Type B pancreatic cell (in vitro differentiated cells): ENCODE measurements at regions not wholly inside any gene's neighbourhood (a gene's known extent, or its start where the extent isn't known, plus 50 kb on each side); places are given as distances from the start of the nearest gene placed in this dataset.

Experiments used
- DNase-seq: peaks from one replicate; pipeline ENCODE4 v3.0.0; 2021; ENCODE audit warnings: mixed read lengths; ENCODE audit not compliant: unreplicated experiment; ENCODE audit errors: extremely low spot score
- H3K27ac Mint-ChIP-seq: 2 replicates; pipeline ENCODE4 v1.8.0; 2021; ENCODE audit warnings: mild to moderate bottlenecking, mixed read lengths
- H3K27me3 Mint-ChIP-seq: 2 replicates; pipeline ENCODE4 v1.8.0; 2021; ENCODE audit warnings: mixed read lengths
- H3K36me3 Mint-ChIP-seq: 2 replicates; pipeline ENCODE4 v1.8.0; 2021; ENCODE audit warnings: mixed read lengths
- H3K4me1 Mint-ChIP-seq: one replicate; pipeline ENCODE4 v1.8.0; 2021; ENCODE audit warnings: mixed read lengths; ENCODE audit not compliant: unreplicated experiment
- H3K4me3 Mint-ChIP-seq: 2 replicates; pipeline ENCODE4 v1.8.0; 2021; ENCODE audit warnings: mild to moderate bottlenecking, mixed read lengths
- H3K9me3 Mint-ChIP-seq: 2 replicates; pipeline ENCODE4 v1.8.0; 2021; ENCODE audit warnings: mixed read lengths
- TF ChIP-seq, protein P1 (sequence below): fragments of 200-600 bp; sonication (generic); conservative IDR thresholded peaks from 2 replicates; pipeline ENCODE4 v1.5.0; 2021; ENCODE audit warnings: antibody characterized with exemption, mild to moderate bottlenecking

DNA sequence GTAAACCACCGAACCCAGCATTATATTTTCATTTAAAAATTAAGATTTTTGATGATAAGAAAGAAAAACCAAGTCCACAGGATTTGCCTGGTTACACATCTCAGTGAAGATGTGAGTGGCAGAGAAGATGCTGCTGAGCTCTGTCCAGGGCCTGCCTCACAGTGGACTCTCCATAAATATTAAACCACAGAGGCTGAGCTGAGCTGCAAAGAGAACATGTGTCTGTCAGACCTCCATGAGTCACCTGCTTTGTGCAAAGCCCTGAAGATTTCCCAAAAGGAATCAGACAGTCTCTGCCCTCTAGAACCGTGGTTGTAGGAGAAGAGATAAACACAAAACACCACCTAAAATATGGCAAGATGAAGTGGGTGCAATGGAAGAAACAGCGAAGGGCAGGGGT lies 127.2 kb upstream of the TSC22D1 start:
- Mint-ChIP-seq H3K4me3 (no peak overlapping the region), H3K4me1 (peaks cover 8% of the 10 kb centered on the region), H3K36me3 (no peaks in the 10 kb centered on the region), H3K9me3 (peaks cover 8% of the 10 kb centered on the region), H3K27ac (no peak overlapping the region), H3K27me3 (no peaks in the 10 kb centered on the region)
- DNase-seq, result no peak
- TF ChIP-seq, protein P1, sequence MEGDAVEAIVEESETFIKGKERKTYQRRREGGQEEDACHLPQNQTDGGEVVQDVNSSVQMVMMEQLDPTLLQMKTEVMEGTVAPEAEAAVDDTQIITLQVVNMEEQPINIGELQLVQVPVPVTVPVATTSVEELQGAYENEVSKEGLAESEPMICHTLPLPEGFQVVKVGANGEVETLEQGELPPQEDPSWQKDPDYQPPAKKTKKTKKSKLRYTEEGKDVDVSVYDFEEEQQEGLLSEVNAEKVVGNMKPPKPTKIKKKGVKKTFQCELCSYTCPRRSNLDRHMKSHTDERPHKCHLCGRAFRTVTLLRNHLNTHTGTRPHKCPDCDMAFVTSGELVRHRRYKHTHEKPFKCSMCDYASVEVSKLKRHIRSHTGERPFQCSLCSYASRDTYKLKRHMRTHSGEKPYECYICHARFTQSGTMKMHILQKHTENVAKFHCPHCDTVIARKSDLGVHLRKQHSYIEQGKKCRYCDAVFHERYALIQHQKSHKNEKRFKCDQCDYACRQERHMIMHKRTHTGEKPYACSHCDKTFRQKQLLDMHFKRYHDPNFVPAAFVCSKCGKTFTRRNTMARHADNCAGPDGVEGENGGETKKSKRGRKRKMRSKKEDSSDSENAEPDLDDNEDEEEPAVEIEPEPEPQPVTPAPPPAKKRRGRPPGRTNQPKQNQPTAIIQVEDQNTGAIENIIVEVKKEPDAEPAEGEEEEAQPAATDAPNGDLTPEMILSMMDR, result no peak

DNA sequence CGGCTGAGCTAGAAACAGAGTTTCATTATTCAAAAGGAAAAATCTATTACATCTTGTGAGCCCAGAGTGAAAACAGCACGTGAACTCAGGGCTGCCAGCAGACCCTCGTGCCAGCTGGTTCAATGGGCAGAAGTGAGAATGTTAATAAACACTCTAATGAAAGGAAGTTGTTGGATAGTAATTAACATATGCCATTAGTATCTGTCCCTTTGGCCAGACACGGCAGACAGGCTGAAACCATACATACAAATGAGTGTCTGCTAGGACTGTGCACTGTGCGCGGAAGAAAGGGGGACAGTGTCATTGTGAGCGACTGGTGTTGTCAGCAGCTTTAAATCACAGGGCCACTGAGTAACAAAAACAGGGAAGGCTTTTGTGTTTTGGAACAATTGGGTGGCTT lies 121.9 kb upstream of the TSC22D1 start:
- Mint-ChIP-seq H3K27me3 (no peaks in the 10 kb centered on the region), H3K36me3 (no peaks in the 10 kb centered on the region), H3K4me3 (no peak overlapping the region), H3K9me3 (no peaks in the 10 kb centered on the region), H3K27ac (no peak overlapping the region), H3K4me1 (peaks cover 3% of the 10 kb centered on the region)
- TF ChIP-seq, protein P1, result no peak
- DNase-seq, result no peak

DNA sequence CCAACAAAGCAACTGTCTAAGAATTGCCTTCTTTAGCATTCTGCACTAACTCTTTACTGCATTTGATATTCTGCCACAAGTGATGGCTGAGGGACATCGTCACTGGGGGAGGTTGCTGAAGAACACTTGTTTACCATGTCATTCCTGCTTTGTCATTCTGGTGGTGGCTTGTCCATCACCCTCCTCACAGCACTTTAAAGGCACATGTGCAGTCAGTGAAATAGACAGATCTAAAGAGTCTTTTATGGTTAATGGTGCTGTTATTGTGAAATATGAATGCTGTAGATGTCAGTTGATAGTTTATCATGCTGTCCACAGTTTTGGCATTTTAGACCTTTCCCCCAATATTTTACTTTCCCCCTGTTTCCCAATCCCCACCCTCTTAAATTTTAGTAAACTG lies 120.9 kb upstream of the TSC22D1 start:
- DNase-seq, result no peak

DNA sequence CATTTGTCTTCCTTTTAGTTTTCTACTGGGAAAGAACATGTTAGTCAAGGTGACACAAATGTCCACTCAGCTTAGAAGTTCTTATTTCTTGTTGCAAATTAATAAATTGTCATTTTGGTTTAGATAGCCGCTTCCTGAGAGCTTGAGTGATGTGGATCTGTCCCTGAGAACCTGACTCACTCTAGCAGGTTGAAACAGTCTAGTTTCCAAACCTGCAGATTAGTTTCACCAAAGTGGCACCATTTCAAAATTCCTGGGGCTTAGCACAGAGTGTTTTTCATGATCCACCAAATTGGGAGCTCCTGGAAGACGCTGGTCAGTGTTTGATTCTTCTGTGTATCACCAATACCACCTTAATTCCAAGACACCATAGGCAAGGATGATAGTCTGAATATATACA lies 119.4 kb upstream of the TSC22D1 start:
- Mint-ChIP-seq H3K27ac (no peak overlapping the region), H3K4me1 (peaks cover 3% of the 10 kb centered on the region), H3K4me3 (no peak overlapping the region), H3K27me3 (no peaks in the 10 kb centered on the region), H3K9me3 (no peaks in the 10 kb centered on the region), H3K36me3 (no peaks in the 10 kb centered on the region)
- TF ChIP-seq, protein P1, result no peak
- no peak for DNase-seq

More for the DNA sequence above, 120.9 kb upstream of the TSC22D1 start:
- H3K27ac Mint-ChIP-seq, result no peak overlapping the region
- no peaks in the 10 kb centered on the region for H3K9me3 Mint-ChIP-seq
- H3K4me3 Mint-ChIP-seq, result no peak overlapping the region
- peaks cover 3% of the 10 kb centered on the region for H3K4me1 Mint-ChIP-seq
- TF ChIP-seq, protein P1, result no peak
- H3K36me3 Mint-ChIP-seq, result no peaks in the 10 kb centered on the region
- no peaks in the 10 kb centered on the region for H3K27me3 Mint-ChIP-seq

DNA sequence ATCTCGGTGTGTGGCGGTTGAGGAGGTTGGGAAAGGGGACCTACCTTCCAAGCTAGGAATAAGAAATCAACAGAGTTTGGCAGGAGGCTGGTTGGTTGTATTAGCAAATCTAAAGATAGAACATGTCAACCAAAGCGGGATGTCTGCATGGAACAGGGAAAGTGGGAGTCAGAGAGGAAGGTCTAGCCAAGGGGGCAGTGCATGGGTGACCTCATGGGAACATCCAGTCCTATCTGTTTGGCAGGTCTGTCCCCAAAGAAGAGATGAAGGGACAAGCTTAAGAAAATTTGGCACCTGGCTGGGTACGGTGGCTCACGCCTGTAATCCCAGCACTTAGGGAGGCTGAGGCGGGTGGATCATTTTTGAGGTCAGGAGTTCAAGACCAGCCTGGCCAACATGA lies 118.7 kb upstream of the TSC22D1 start:
- H3K4me3 Mint-ChIP-seq, result no peak overlapping the region
- no peaks in the 10 kb centered on the region for H3K9me3 Mint-ChIP-seq
- no peaks in the 10 kb centered on the region for H3K36me3 Mint-ChIP-seq
- TF ChIP-seq, protein P1, result no peak
- no peaks in the 10 kb centered on the region for H3K27me3 Mint-ChIP-seq
- no peak for DNase-seq
- no peak overlapping the region for H3K27ac Mint-ChIP-seq
- H3K4me1 Mint-ChIP-seq, result peaks cover 3% of the 10 kb centered on the region

DNA sequence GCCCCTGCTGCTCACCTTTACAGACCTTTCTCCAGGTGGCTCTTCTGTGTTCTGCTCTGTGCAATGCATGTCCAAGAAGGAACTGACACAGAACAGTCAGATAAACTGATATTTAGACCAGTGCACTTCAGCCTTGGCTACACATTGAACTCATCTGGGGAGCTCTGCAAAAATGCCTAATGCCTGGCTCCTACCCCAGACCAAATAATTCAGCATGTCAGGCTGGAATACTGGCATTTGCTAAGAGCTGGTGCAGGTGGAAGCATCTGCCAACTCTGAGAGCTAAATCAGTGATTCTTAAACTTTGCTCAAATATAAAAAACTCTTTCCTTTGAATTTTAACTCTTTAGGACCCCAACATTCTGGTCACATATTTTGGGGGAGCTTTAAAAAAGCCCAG lies 118.2 kb upstream of the TSC22D1 start:
- no peaks in the 10 kb centered on the region for H3K36me3 Mint-ChIP-seq
- H3K9me3 Mint-ChIP-seq, result no peaks in the 10 kb centered on the region
- no peak for DNase-seq
- peaks cover 3% of the 10 kb centered on the region for H3K4me1 Mint-ChIP-seq
- no peak overlapping the region for H3K4me3 Mint-ChIP-seq
- no peak overlapping the region for H3K27ac Mint-ChIP-seq
- no peaks in the 10 kb centered on the region for H3K27me3 Mint-ChIP-seq
- TF ChIP-seq, protein P1, result no peak
